K562 (cell line): ENCODE measurements at regions not wholly inside any gene's neighbourhood (a gene's known extent, or its start where the extent isn't known, plus 50 kb on each side); places are given as distances from the start of the nearest gene placed in this dataset.

ENCODE experiments used
- ATF1 ChIP-seq, 2 experiments: fragments of 450-650 bp in 1 of 2; IDR thresholded peaks; 2 replicates each; pipeline ENCODE4 v1.6.1; 2016; ENCODE audit warnings: missing compliant biosample characterization in 1 of 2, missing genetic modification characterization in 1 of 2
- ATF4 ChIP-seq: fragments of 450-650 bp; formaldehyde crosslinking; IDR thresholded peaks from 2 replicates; pipeline ENCODE4 v1.4.0; 2022; ENCODE audit warnings: mild to moderate bottlenecking, moderate library complexity
- ATF7 ChIP-seq: fragments of 450-650 bp; IDR thresholded peaks from 2 replicates; pipeline ENCODE4 v1.7.1; 2014; ENCODE audit warnings: mild to moderate bottlenecking, moderate library complexity
- ESRRB ChIP-seq: fragments of 250-450 bp; sonication (Bioruptor Pico); IDR thresholded peaks from 2 replicates; pipeline ENCODE4 v1.5.0; 2020; ENCODE audit warnings: mild to moderate bottlenecking, moderate library complexity, borderline replicate concordance
- KAT8 ChIP-seq: fragments of 450-650 bp; IDR thresholded peaks from 2 replicates; pipeline ENCODE4 v1.6.1; 2016; ENCODE audit warnings: low read depth, mild to moderate bottlenecking
- NFIX ChIP-seq: fragments of 250-450 bp; sonication (Bioruptor Pico); IDR thresholded peaks from 2 replicates; pipeline ENCODE4 v1.4.0; 2020; ENCODE audit warnings: low read depth, mild to moderate bottlenecking, moderate library complexity
- PATZ1 ChIP-seq: fragments of 250-450 bp; sonication (Bioruptor Pico); IDR thresholded peaks from 2 replicates; pipeline ENCODE4 v1.5.0; 2020; ENCODE audit warnings: mild to moderate bottlenecking, borderline replicate concordance
- ZNF311 ChIP-seq: fragments of 250-450 bp; sonication (Bioruptor Pico); IDR thresholded peaks from 2 replicates; pipeline ENCODE4 v1.4.0; 2020; ENCODE audit warnings: mild to moderate bottlenecking, moderate library complexity
- ZNF584 ChIP-seq: fragments of 200-800 bp; sonication (Bioruptor generic); IDR thresholded peaks from 2 replicates; pipeline ENCODE4 v1.6.1; 2016; ENCODE audit warnings: low read depth, mild to moderate bottlenecking, missing genetic modification characterization, missing compliant biosample characterization
- ZNF785 ChIP-seq: fragments of 250-450 bp; sonication (Bioruptor Pico); IDR thresholded peaks from 2 replicates; pipeline ENCODE4 v1.4.0; 2020; ENCODE audit warnings: mild to moderate bottlenecking
- TF ChIP-seq, protein P1 (sequence below): fragments of 450-650 bp; IDR thresholded peaks from 2 replicates; pipeline ENCODE4 v1.6.1; 2016; ENCODE audit warnings: low read depth
- TF ChIP-seq, protein P2 (sequence below): sonication (generic); formaldehyde crosslinking; IDR thresholded peaks from 2 replicates; pipeline ENCODE4 v1.8.1; 2022; ENCODE audit warnings: missing genetic modification reagents
- TF ChIP-seq, protein P3 (sequence below): fragments of 450-650 bp; formaldehyde crosslinking; conservative IDR thresholded peaks from 2 replicates; pipeline ENCODE4 v1.4.0; 2022; ENCODE audit warnings: mild to moderate bottlenecking, missing genetic modification characterization

DNA sequence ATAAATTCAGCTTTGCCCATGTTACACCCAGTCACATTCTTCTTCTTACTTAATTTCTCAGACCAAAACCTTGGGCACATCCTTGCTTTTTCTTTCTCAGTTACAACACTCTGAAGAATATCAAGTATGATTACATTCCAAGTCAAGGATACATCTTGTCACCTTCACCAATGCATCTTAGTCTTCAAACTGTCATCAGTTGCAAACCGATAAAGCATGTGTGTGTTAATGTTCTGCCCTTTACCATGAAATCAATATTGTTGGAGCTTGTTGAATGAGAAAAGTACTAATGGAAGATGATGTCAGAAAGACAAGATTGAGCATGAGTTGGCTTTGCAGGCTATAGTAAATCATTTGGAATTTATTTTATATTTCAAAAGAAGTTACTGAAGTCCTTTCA, 764.6 kb downstream of the NCAM2 start (continued):
- TF ChIP-seq, protein P1, sequence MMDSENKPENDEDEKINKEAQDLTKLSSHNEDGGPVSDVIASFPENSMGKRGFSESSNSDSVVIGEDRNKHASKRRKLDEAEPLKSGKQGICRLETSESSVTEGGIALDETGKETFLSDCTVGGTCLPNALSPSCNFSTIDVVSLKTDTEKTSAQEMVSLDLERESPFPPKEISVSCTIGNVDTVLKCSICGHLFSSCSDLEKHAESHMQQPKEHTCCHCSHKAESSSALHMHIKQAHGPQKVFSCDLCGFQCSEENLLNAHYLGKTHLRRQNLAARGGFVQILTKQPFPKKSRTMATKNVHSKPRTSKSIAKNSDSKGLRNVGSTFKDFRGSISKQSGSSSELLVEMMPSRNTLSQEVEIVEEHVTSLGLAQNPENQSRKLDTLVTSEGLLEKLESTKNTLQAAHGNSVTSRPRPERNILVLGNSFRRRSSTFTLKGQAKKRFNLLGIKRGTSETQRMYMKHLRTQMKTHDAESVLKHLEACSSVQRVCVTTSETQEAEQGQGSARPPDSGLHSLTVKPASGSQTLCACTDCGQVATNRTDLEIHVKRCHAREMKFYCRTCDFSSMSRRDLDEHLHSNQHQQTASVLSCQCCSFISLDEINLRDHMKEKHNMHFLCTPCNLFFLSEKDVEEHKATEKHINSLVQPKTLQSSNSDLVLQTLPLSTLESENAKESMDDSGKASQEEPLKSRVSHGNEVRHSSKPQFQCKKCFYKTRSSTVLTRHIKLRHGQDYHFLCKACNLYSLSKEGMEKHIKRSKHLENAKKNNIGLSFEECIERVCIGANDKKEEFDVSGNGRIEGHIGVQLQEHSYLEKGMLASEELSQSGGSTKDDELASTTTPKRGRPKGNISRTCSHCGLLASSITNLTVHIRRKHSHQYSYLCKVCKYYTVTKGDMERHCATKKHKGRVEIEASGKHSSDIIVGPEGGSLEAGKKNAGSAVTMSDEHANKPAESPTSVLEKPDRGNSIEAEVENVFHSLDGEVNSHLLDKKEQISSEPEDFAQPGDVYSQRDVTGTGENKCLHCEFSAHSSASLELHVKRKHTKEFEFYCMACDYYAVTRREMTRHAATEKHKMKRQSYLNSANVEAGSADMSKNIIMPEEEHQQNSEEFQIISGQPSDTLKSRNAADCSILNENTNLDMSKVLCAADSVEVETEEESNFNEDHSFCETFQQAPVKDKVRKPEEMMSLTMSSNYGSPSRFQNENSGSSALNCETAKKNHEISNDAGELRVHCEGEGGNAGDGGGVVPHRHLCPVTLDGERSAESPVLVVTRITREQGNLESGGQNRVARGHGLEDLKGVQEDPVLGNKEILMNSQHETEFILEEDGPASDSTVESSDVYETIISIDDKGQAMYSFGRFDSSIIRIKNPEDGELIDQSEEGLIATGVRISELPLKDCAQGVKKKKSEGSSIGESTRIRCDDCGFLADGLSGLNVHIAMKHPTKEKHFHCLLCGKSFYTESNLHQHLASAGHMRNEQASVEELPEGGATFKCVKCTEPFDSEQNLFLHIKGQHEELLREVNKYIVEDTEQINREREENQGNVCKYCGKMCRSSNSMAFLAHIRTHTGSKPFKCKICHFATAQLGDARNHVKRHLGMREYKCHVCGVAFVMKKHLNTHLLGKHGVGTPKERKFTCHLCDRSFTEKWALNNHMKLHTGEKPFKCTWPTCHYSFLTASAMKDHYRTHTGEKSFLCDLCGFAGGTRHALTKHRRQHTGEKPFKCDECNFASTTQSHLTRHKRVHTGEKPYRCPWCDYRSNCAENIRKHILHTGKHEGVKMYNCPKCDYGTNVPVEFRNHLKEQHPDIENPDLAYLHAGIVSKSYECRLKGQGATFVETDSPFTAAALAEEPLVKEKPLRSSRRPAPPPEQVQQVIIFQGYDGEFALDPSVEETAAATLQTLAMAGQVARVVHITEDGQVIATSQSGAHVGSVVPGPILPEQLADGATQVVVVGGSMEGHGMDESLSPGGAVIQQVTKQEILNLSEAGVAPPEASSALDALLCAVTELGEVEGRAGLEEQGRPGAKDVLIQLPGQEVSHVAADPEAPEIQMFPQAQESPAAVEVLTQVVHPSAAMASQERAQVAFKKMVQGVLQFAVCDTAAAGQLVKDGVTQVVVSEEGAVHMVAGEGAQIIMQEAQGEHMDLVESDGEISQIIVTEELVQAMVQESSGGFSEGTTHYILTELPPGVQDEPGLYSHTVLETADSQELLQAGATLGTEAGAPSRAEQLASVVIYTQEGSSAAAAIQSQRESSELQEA = no peak
- TF ChIP-seq KAT8 (no peak), ATF1 (CRISPR knock-in tag; IDR thresholded peaks at IDR 0.05) (no peak), ATF1 (tag; IDR thresholded peaks at IDR 0.05) (no peak), ATF4 (CRISPR knock-in tag) (no peak), ZNF584 (CRISPR knock-in tag) (no peak), PATZ1 (CRISPR knock-in tag) (no peak), ZNF311 (CRISPR knock-in tag) (no peak), ZNF785 (CRISPR knock-in tag) (no peak), ESRRB (CRISPR knock-in tag) (no peak), ATF7 (no peak), NFIX (no peak)
- TF ChIP-seq, protein P2, sequence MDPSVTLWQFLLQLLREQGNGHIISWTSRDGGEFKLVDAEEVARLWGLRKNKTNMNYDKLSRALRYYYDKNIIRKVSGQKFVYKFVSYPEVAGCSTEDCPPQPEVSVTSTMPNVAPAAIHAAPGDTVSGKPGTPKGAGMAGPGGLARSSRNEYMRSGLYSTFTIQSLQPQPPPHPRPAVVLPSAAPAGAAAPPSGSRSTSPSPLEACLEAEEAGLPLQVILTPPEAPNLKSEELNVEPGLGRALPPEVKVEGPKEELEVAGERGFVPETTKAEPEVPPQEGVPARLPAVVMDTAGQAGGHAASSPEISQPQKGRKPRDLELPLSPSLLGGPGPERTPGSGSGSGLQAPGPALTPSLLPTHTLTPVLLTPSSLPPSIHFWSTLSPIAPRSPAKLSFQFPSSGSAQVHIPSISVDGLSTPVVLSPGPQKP = no peak
- TF ChIP-seq, protein P3, sequence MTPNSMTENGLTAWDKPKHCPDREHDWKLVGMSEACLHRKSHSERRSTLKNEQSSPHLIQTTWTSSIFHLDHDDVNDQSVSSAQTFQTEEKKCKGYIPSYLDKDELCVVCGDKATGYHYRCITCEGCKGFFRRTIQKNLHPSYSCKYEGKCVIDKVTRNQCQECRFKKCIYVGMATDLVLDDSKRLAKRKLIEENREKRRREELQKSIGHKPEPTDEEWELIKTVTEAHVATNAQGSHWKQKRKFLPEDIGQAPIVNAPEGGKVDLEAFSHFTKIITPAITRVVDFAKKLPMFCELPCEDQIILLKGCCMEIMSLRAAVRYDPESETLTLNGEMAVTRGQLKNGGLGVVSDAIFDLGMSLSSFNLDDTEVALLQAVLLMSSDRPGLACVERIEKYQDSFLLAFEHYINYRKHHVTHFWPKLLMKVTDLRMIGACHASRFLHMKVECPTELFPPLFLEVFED (CRISPR knock-in tag) = no peak
